K562 (cell line): ENCODE measurements at regions not wholly inside any gene's neighbourhood (a gene's known extent, or its start where the extent isn't known, plus 50 kb on each side); places are given as distances from the start of the nearest gene placed in this dataset.

Experiments
- ESRRA ChIP-seq: fragments of 450-650 bp; IDR thresholded peaks from 2 replicates; pipeline ENCODE4 v1.6.1; 2014; ENCODE audit warnings: low read depth, mild to moderate bottlenecking, moderate library complexity, borderline replicate concordance
- HMGN3 ChIP-seq: IDR thresholded peaks from 2 replicates; pipeline ENCODE4 v1.6.1; 2011; ENCODE audit warnings: borderline replicate concordance, low read depth, mild to moderate bottlenecking, mixed read lengths, low read length; ENCODE audit not compliant: insufficient read length; ENCODE audit errors: extremely low read depth
- MAZ ChIP-seq, 2 experiments: fragments of 450-650 bp in 1 of 2; sonication (generic) in 1 of 2; formaldehyde crosslinking; IDR thresholded peaks in 1 of 2; conservative IDR thresholded peaks in 1 of 2; 2 replicates each; pipeline versions ENCODE4 v1.4.0 to v1.5.0; 2020; ENCODE audit warnings: mild to moderate bottlenecking in 1 of 2, missing genetic modification reagents in 1 of 2
- TF ChIP-seq, protein P1 (sequence below), 2 experiments: fragments of 450-650 bp; formaldehyde crosslinking in 1 of 2; IDR thresholded peaks; 2 replicates each; pipeline versions ENCODE4 v1.4.0 to v1.6.1; 2014 to 2020; ENCODE audit warnings: mild to moderate bottlenecking in 2 of 2, borderline replicate concordance in 1 of 2, low read depth in 1 of 2
- TF ChIP-seq, protein P2 (sequence below): fragments of 250-450 bp; sonication (Bioruptor Pico); IDR thresholded peaks from 2 replicates; pipeline ENCODE4 v1.8.0; 2022; ENCODE audit warnings: inconsistent platforms
- TF ChIP-seq, protein P3 (sequence below): fragments of 250-450 bp; sonication (Bioruptor Pico); IDR thresholded peaks from 2 replicates; pipeline ENCODE4 v1.8.0; 2021; ENCODE audit warnings: borderline replicate concordance, mild to moderate bottlenecking, moderate library complexity; ENCODE audit not compliant: poor library complexity, severe bottlenecking
- TF ChIP-seq, protein P4 (sequence below): fragments of 250-450 bp; sonication (Bioruptor Pico); IDR thresholded peaks from 2 replicates; pipeline ENCODE4 v1.4.0; 2020

DNA sequence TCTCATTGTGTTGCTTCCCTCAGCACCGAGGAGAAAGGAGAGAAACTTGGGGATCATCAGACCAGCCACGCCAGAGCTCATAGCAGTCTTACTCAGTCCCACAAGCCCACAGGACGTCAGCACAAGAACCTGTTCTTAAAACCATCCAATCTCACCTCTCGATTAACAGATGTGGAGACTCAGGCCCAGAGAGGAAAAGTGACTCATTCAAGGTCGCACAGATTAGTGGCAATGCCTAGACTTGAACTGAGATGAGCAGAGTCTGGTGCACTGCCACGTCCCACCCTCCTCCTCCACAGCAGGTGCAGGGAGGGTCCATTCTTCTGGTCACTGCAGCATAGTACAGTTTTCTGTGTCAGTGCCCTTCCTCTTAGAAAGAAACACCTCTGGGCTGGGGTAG, 154.9 kb upstream of the PZP start (continued):
- TF ChIP-seq, protein P1, sequence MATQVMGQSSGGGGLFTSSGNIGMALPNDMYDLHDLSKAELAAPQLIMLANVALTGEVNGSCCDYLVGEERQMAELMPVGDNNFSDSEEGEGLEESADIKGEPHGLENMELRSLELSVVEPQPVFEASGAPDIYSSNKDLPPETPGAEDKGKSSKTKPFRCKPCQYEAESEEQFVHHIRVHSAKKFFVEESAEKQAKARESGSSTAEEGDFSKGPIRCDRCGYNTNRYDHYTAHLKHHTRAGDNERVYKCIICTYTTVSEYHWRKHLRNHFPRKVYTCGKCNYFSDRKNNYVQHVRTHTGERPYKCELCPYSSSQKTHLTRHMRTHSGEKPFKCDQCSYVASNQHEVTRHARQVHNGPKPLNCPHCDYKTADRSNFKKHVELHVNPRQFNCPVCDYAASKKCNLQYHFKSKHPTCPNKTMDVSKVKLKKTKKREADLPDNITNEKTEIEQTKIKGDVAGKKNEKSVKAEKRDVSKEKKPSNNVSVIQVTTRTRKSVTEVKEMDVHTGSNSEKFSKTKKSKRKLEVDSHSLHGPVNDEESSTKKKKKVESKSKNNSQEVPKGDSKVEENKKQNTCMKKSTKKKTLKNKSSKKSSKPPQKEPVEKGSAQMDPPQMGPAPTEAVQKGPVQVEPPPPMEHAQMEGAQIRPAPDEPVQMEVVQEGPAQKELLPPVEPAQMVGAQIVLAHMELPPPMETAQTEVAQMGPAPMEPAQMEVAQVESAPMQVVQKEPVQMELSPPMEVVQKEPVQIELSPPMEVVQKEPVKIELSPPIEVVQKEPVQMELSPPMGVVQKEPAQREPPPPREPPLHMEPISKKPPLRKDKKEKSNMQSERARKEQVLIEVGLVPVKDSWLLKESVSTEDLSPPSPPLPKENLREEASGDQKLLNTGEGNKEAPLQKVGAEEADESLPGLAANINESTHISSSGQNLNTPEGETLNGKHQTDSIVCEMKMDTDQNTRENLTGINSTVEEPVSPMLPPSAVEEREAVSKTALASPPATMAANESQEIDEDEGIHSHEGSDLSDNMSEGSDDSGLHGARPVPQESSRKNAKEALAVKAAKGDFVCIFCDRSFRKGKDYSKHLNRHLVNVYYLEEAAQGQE (IDR thresholded peaks at IDR 0.05; ENCODE audit: borderline replicate concordance) = no peak
- TF ChIP-seq, protein P1 (CRISPR knock-in tag; IDR thresholded peaks at IDR 0.05; ENCODE audit: low read depth) = no peak
- TF ChIP-seq ESRRA (no peak), HMGN3 (no peak), MAZ (CRISPR knock-in tag; conservative IDR thresholded peaks at IDR 0.05 in 1 of 2, IDR thresholded peaks at IDR 0.05 in 1 of 2) (no peak)
- TF ChIP-seq, protein P2, sequence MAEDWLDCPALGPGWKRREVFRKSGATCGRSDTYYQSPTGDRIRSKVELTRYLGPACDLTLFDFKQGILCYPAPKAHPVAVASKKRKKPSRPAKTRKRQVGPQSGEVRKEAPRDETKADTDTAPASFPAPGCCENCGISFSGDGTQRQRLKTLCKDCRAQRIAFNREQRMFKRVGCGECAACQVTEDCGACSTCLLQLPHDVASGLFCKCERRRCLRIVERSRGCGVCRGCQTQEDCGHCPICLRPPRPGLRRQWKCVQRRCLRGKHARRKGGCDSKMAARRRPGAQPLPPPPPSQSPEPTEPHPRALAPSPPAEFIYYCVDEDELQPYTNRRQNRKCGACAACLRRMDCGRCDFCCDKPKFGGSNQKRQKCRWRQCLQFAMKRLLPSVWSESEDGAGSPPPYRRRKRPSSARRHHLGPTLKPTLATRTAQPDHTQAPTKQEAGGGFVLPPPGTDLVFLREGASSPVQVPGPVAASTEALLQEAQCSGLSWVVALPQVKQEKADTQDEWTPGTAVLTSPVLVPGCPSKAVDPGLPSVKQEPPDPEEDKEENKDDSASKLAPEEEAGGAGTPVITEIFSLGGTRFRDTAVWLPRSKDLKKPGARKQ = no peak
- TF ChIP-seq, protein P3, sequence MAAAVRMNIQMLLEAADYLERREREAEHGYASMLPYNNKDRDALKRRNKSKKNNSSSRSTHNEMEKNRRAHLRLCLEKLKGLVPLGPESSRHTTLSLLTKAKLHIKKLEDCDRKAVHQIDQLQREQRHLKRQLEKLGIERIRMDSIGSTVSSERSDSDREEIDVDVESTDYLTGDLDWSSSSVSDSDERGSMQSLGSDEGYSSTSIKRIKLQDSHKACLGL (CRISPR knock-in tag) = no peak
- TF ChIP-seq, protein P4, sequence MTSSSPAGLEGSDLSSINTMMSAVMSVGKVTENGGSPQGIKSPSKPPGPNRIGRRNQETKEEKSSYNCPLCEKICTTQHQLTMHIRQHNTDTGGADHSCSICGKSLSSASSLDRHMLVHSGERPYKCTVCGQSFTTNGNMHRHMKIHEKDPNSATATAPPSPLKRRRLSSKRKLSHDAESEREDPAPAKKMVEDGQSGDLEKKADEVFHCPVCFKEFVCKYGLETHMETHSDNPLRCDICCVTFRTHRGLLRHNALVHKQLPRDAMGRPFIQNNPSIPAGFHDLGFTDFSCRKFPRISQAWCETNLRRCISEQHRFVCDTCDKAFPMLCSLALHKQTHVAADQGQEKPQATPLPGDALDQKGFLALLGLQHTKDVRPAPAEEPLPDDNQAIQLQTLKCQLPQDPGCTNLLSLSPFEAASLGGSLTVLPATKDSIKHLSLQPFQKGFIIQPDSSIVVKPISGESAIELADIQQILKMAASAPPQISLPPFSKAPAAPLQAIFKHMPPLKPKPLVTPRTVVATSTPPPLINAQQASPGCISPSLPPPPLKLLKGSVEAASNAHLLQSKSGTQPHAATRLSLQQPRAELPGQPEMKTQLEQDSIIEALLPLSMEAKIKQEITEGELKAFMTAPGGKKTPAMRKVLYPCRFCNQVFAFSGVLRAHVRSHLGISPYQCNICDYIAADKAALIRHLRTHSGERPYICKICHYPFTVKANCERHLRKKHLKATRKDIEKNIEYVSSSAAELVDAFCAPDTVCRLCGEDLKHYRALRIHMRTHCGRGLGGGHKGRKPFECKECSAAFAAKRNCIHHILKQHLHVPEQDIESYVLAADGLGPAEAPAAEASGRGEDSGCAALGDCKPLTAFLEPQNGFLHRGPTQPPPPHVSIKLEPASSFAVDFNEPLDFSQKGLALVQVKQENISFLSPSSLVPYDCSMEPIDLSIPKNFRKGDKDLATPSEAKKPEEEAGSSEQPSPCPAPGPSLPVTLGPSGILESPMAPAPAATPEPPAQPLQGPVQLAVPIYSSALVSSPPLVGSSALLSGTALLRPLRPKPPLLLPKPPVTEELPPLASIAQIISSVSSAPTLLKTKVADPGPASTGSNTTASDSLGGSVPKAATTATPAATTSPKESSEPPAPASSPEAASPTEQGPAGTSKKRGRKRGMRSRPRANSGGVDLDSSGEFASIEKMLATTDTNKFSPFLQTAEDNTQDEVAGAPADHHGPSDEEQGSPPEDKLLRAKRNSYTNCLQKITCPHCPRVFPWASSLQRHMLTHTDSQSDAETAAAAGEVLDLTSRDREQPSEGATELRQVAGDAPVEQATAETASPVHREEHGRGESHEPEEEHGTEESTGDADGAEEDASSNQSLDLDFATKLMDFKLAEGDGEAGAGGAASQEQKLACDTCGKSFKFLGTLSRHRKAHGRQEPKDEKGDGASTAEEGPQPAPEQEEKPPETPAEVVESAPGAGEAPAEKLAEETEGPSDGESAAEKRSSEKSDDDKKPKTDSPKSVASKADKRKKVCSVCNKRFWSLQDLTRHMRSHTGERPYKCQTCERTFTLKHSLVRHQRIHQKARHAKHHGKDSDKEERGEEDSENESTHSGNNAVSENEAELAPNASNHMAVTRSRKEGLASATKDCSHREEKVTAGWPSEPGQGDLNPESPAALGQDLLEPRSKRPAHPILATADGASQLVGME (CRISPR knock-in tag) = no peak
